Sigmoid colon (tissue), 4 donors: ENCODE measurements at regions not wholly inside any gene's neighbourhood (a gene's known extent, or its start where the extent isn't known, plus 50 kb on each side); places are given as distances from the start of the nearest gene placed in this dataset.

Experiments
- EP300 ChIP-seq, 4 donors: sonication (generic); formaldehyde crosslinking; IDR thresholded peaks; one replicate each; pipeline ENCODE4 v1.6.1; 2017; ENCODE audit warnings: antibody characterized with exemption in 4 of 4
- POLR2A ChIP-seq, 2 donors: fragments of 450-650 bp; IDR thresholded peaks; one replicate each; pipeline ENCODE4 v1.6.1; 2016; ENCODE audit warnings: antibody characterized with exemption in 2 of 2, mild to moderate bottlenecking in 2 of 2, moderate library complexity in 2 of 2
- POLR2AphosphoS5 ChIP-seq, 4 donors: sonication (generic); formaldehyde crosslinking; IDR thresholded peaks; one replicate each; pipeline ENCODE4 v1.6.1; 2017; ENCODE audit warnings: antibody characterized with exemption in 4 of 4
- TF ChIP-seq, protein P1 (sequence below), 4 experiments: fragments of 450-650 bp in 3 of 4; fragments of 200-600 bp in 1 of 4; IDR thresholded peaks; one replicate each; pipeline ENCODE4 v1.5.1; 2016 to 2019; ENCODE audit warnings: antibody characterized with exemption in 4 of 4, mild to moderate bottlenecking in 3 of 4, moderate library complexity in 2 of 4

DNA sequence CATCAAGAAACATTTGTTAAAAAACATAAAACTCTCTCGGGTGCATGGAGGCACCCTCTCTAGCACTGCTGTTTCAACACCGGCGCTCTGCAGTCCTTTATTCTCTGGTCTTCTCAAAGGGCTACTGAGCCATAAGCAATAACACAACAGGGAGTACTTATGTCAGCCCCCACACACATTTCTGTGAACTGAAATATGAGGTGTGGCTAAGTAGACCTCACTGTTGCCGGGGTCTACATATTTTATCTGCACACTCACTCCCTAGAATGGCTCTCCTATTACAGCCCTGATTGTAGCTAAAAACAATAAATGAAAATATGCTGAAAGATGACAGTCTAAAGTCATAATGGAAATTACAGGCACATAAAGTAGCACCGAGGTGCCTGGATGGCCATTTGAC lies 235.1 kb downstream of the GRB14 start:
- no peak for TF ChIP-seq POLR2A (IDR thresholded peaks at IDR 0.05)
- TF ChIP-seq, protein P1, sequence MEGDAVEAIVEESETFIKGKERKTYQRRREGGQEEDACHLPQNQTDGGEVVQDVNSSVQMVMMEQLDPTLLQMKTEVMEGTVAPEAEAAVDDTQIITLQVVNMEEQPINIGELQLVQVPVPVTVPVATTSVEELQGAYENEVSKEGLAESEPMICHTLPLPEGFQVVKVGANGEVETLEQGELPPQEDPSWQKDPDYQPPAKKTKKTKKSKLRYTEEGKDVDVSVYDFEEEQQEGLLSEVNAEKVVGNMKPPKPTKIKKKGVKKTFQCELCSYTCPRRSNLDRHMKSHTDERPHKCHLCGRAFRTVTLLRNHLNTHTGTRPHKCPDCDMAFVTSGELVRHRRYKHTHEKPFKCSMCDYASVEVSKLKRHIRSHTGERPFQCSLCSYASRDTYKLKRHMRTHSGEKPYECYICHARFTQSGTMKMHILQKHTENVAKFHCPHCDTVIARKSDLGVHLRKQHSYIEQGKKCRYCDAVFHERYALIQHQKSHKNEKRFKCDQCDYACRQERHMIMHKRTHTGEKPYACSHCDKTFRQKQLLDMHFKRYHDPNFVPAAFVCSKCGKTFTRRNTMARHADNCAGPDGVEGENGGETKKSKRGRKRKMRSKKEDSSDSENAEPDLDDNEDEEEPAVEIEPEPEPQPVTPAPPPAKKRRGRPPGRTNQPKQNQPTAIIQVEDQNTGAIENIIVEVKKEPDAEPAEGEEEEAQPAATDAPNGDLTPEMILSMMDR (IDR thresholded peaks at IDR 0.05) = no peak
- no peak for TF ChIP-seq POLR2AphosphoS5 (IDR thresholded peaks at IDR 0.05)
- no peak for TF ChIP-seq EP300 (IDR thresholded peaks at IDR 0.05)
